HG02943 (cell line): ENCODE measurements at regions not wholly inside any gene's neighbourhood (a gene's known extent, or its start where the extent isn't known, plus 50 kb on each side); places are given as distances from the start of the nearest gene placed in this dataset.

Source experiments
- ATAC-seq: cut with Tn5 transposase; IDR thresholded peaks from one replicate; pipeline ENCODE4 v1.9.1; 2021; ENCODE audit warnings: mild to moderate bottlenecking, low read depth, moderate library complexity; ENCODE audit not compliant: unreplicated experiment

GRCh38 chr1:218964471-218965185 is 209.1 kb upstream of the LYPLAL1 start:
- ATAC-seq, result no peak

- no peak for ATAC-seq
Observed at GRCh38 chr1:218965821-218966220, 207.9 kb upstream of the LYPLAL1 start.

GRCh38 chr1:218967254-218967653 is 206.4 kb upstream of the LYPLAL1 start:
- ATAC-seq, result no peak

- ATAC-seq, result no peak
Observed at GRCh38 chr1:218967836-218968235, 205.8 kb upstream of the LYPLAL1 start.

- ATAC-seq, result no peak
Observed at GRCh38 chr1:218969006-218969405, 204.7 kb upstream of the LYPLAL1 start.

GRCh38 chr1:218970397-218970990 is 203.2 kb upstream of the LYPLAL1 start:
- no peak for ATAC-seq

- no peak for ATAC-seq
Observed at GRCh38 chr1:218971156-218971555, 202.5 kb upstream of the LYPLAL1 start.

GRCh38 chr1:218980881-218981280 is 192.8 kb upstream of the LYPLAL1 start:
- ATAC-seq, result no peak

GRCh38 chr1:218982482-218982881 is 191.2 kb upstream of the LYPLAL1 start:
- ATAC-seq, result no peak

GRCh38 chr1:218983433-218983832 is 190.2 kb upstream of the LYPLAL1 start:
- ATAC-seq, result no peak

GRCh38 chr1:218983848-218984247 is 189.8 kb upstream of the LYPLAL1 start:
- no peak for ATAC-seq

- no peak for ATAC-seq
Observed at GRCh38 chr1:218985424-218985984, 188.2 kb upstream of the LYPLAL1 start.

- no peak for ATAC-seq
Observed at GRCh38 chr1:218986816-218987215, 186.9 kb upstream of the LYPLAL1 start.

GRCh38 chr1:218990019-218990418 is 183.7 kb upstream of the LYPLAL1 start:
- ATAC-seq, result no peak

GRCh38 chr1:218991089-218991488 is 182.6 kb upstream of the LYPLAL1 start:
- ATAC-seq, result no peak

- ATAC-seq, result no peak
Observed at GRCh38 chr1:218994615-218995014, 179.1 kb upstream of the LYPLAL1 start.

GRCh38 chr1:218995091-218995665 is 178.5 kb upstream of the LYPLAL1 start:
- ATAC-seq, result no peak

- ATAC-seq, result no peak
Observed at GRCh38 chr1:218996362-218996761, 177.3 kb upstream of the LYPLAL1 start.

GRCh38 chr1:219000005-219000404 is 173.7 kb upstream of the LYPLAL1 start:
- no peak for ATAC-seq

- ATAC-seq, result no peak
Observed at GRCh38 chr1:219000631-219001030, 173.0 kb upstream of the LYPLAL1 start.

GRCh38 chr1:219010720-219011119 is 163.0 kb upstream of the LYPLAL1 start:
- ATAC-seq, result no peak

GRCh38 chr1:219020386-219020785 is 153.3 kb upstream of the LYPLAL1 start:
- ATAC-seq, result no peak
